Gastroesophageal sphincter (tissue), 4 donors: ENCODE measurements at regions not wholly inside any gene's neighbourhood (a gene's known extent, or its start where the extent isn't known, plus 50 kb on each side); places are given as distances from the start of the nearest gene placed in this dataset.

Source experiments
- ATAC-seq: fragments of 150-250 bp; one replicate; pipeline ENCODE4 v1.9.1; 2016; ENCODE audit warnings: mild to moderate bottlenecking, moderate library complexity
- H3K27ac ChIP-seq, 4 donors: fragments of 200-600 bp; sonication (generic) in 3 of 4; 1 replicate in 3 of 4; 2 replicates in 1 of 4; pipeline ENCODE4 v1.5.1; 2016 to 2019
- H3K27me3 ChIP-seq: fragments of 200-600 bp; sonication (generic); one replicate; pipeline ENCODE4 v1.5.1; 2019
- H3K36me3 ChIP-seq, 2 donors: fragments of 200-600 bp; sonication (generic); one replicate each; pipeline ENCODE4 v1.5.1; 2019; ENCODE audit warnings: control low read depth in 1 of 2
- H3K4me1 ChIP-seq, 3 donors: fragments of 200-600 bp; sonication (generic); 1 replicate in 2 of 3; 2 replicates in 1 of 3; pipeline ENCODE4 v1.5.1; 2016 to 2019; ENCODE audit warnings: control low read depth in 2 of 3
- H3K4me3 ChIP-seq, 2 donors: fragments of 200-600 bp; sonication (generic); one replicate each; pipeline ENCODE4 v1.5.1; 2019; ENCODE audit warnings: mild to moderate bottlenecking in 1 of 2, moderate library complexity in 1 of 2
- H3K9me3 ChIP-seq, 3 donors: fragments of 200-600 bp; sonication (generic); one replicate each; pipeline ENCODE4 v1.5.1; 2017 to 2019; ENCODE audit warnings: control low read depth in 2 of 3
- CTCF ChIP-seq, 4 experiments: fragments of 200-600 bp in 2 of 4; fragments of 450-650 bp in 2 of 4; sonication (generic) in 1 of 4; IDR thresholded peaks; one replicate each; pipeline ENCODE4 v1.5.1; 2017 to 2019; ENCODE audit warnings: antibody characterized with exemption in 4 of 4, mild to moderate bottlenecking in 2 of 4, moderate library complexity in 2 of 4
- EP300 ChIP-seq: sonication (generic); formaldehyde crosslinking; IDR thresholded peaks from one replicate; pipeline ENCODE4 v1.6.1; 2017; ENCODE audit warnings: antibody characterized with exemption, mild to moderate bottlenecking
- POLR2A ChIP-seq, 2 donors: fragments of 450-650 bp; IDR thresholded peaks; one replicate each; pipeline ENCODE4 v1.6.1; 2017; ENCODE audit warnings: antibody characterized with exemption in 2 of 2, mild to moderate bottlenecking in 2 of 2, moderate library complexity in 1 of 2
- POLR2AphosphoS5 ChIP-seq: sonication (generic); formaldehyde crosslinking; IDR thresholded peaks from one replicate; pipeline ENCODE4 v1.6.1; 2017; ENCODE audit warnings: antibody characterized with exemption
- whole genome bisulfite sequencing, 2 donors: methylation state at CpG; one replicate each; pipeline ENCODE4 v1.1.5; 2018; ENCODE audit warnings: low coverage in 1 of 2; 5-methylcytosine and 5-hydroxymethylcytosine counted together

DNA sequence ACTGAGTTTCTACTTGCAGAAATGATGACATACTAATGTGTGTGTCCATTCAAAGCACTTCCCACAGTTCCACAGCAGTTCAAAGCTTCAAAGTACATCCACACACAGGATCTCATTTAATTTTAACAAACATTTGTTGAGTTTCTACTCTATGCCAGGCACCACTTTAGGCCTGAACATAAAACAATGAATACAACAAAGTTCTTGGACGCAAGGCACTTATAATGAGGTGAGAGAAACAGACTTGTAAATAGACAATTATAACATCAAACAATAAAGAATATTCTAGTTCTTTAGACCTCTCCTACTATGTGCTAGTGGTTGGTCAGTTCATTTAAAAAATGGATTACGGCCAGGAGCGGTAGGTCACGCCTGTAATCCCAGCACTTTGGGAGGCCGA lies 82.0 kb upstream of the SPANXB1 start:
- H3K27ac ChIP-seq = no peak overlapping the region
- no peak for ATAC-seq
- H3K4me3 ChIP-seq = no peak overlapping the region
- whole genome bisulfite sequencing, 2 donors = 91 to 100% methylated on average over 1 to 4 of the region's 5 CpGs
- H3K4me1 ChIP-seq = no peaks in the 10 kb centered on the region
- H3K36me3 ChIP-seq = no peaks in the 10 kb centered on the region
- no peaks in the 10 kb centered on the region for H3K9me3 ChIP-seq
- H3K27me3 ChIP-seq = no peaks in the 10 kb centered on the region
- TF ChIP-seq EP300 (no peak), CTCF (IDR thresholded peaks at IDR 0.05) (no peak), POLR2A (IDR thresholded peaks at IDR 0.05) (no peak), POLR2AphosphoS5 (no peak)

DNA sequence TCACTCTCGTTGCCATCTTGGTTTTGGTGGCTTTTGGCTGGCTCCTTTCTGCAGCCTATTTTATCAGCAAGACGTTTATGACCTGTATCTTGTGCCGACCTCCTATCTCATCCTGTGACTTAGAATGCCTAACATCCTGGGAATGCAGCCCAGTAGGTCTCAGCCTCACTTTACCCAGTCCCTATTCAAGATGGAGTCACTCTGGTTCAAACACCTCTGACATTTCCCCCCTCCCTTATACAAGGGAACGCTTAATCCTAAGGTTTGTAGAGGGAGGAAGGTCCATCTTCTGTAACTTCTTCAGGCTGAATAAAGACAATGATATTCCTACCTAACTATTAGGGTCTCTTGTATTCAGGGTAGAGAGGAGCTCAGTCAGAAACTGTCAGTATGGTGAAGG lies 79.3 kb upstream of the SPANXB1 start:
- Histone ChIP-seq H3K9me3 (no peaks in the 10 kb centered on the region), H3K27ac (no peak overlapping the region), H3K36me3 (no peaks in the 10 kb centered on the region), H3K4me3 (no peak overlapping the region), H3K27me3 (no peaks in the 10 kb centered on the region), H3K4me1 (no peaks in the 10 kb centered on the region)
- 50 to 83% methylated on average over 1 to 3 of the region's 4 CpGs for WGBS, 2 donors
- no peak for ATAC-seq
- TF ChIP-seq EP300 (no peak), POLR2A (IDR thresholded peaks at IDR 0.05) (no peak), POLR2AphosphoS5 (no peak), CTCF (IDR thresholded peaks at IDR 0.05) (no peak)

- Histone ChIP-seq H3K36me3 (no peaks in the 10 kb centered on the region), H3K4me1 (no peaks in the 10 kb centered on the region), H3K9me3 (no peaks in the 10 kb centered on the region), H3K27ac (no peak overlapping the region), H3K4me3 (no peak overlapping the region), H3K27me3 (no peaks in the 10 kb centered on the region)
- ATAC-seq = no peak
- 62 to 93% methylated on average over 3 of the region's 3 CpGs for WGBS, 2 donors
- no peak for TF ChIP-seq POLR2AphosphoS5
- TF ChIP-seq CTCF (IDR thresholded peaks at IDR 0.05) = no peak
- TF ChIP-seq POLR2A (IDR thresholded peaks at IDR 0.05) = no peak
- TF ChIP-seq EP300 = no peak
Measured at GRCh38 chrX:140928739-140929138, 73.7 kb upstream of the SPANXB1 start.

GRCh38 chrX:140933016-140933415 lies 69.4 kb upstream of the SPANXB1 start:
- Histone ChIP-seq H3K9me3 (no peaks in the 10 kb centered on the region), H3K36me3 (no peaks in the 10 kb centered on the region), H3K4me1 (no peaks in the 10 kb centered on the region), H3K27ac (no peak overlapping the region), H3K27me3 (no peaks in the 10 kb centered on the region), H3K4me3 (no peak overlapping the region)
- 64 to 68% methylated on average over 3 of the region's 3 CpGs for WGBS, 2 donors
- no peak for ATAC-seq
- TF ChIP-seq CTCF (IDR thresholded peaks at IDR 0.05) (no peak), POLR2A (IDR thresholded peaks at IDR 0.05) (no peak), POLR2AphosphoS5 (no peak), EP300 (no peak)

DNA sequence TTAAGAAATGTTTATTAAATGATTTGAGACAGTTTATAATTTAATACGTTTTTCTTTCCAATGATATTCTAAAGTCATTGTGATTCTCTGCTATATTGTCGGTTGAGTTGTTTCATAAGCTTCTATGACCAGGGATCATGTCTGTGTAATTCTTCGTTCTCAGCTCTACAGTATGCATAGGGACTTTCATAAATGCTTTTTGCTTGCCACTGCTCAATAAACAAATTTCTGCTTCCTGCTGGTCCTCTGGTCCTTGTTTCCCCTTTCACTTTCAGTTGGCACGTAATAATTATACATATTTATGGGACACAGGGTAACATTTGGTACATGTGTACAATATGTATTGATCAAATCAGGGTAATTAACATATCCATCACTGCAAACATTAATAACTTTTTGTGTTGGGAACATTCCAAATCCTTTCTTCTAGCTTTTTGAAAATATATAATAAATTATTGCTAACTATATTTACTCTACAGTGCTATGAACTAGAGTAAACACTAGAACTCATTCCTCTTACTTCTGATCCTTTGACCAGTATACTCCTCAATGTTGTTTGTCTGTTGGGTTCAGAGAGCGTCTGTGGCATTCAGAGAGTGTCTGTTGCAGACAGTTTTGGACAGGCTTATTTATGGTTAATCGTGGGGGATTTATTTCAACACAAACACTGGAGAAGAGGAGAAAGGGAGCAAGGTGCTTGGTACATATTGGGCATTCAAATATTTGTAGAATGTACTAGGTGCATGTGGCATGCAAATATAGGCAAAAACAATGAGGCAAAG lies 68.3 kb upstream of the SPANXB1 start:
- no peak for ATAC-seq
- no peak overlapping the region for H3K27ac ChIP-seq

More for the DNA sequence above, 68.3 kb upstream of the SPANXB1 start:
- 65 to 75% methylated on average over 3 to 6 of the region's 6 CpGs for WGBS, 2 donors
- Histone ChIP-seq H3K36me3 (no peaks in the 10 kb centered on the region), H3K4me1 (no peaks in the 10 kb centered on the region), H3K9me3 (no peaks in the 10 kb centered on the region), H3K27me3 (no peaks in the 10 kb centered on the region), H3K4me3 (no peak overlapping the region)
- no peak for TF ChIP-seq EP300
- no peak for TF ChIP-seq CTCF (IDR thresholded peaks at IDR 0.05)
- TF ChIP-seq POLR2AphosphoS5 = no peak
- TF ChIP-seq POLR2A (IDR thresholded peaks at IDR 0.05) = no peak
